ENCODE measurements at regions not wholly inside any gene's neighbourhood (a gene's known extent, or its start where the extent isn't known, plus 50 kb on each side); places are given as distances from the start of the nearest gene placed in this dataset.

GRCh38 chr4:114306946-114307345 is 291.7 kb upstream of the UGT8 start:
- H3K27me3 ChIP-seq = no peaks in the 10 kb centered on the region
- no peak overlapping the region for H3K27ac ChIP-seq
- no peaks in the 10 kb centered on the region for H3K9me3 ChIP-seq
- DNase-seq (no peak), ATAC-seq (no peak)
- in situ Hi-C loops (cut with MboI; ENCODE audit: low sequenced_read_pairs in 4 of 4) (no loop called here), intact Hi-C loops (cut with DNase I; ENCODE audit: low total_unique reads) (no loop called here)
- no peaks in the 10 kb centered on the region for H3K4me1 ChIP-seq
- no peaks in the 10 kb centered on the region for H3K36me3 ChIP-seq
- TF ChIP-seq POLR2A (IDR thresholded peaks at IDR 0.05) = no peak
- TF ChIP-seq, protein P1, sequence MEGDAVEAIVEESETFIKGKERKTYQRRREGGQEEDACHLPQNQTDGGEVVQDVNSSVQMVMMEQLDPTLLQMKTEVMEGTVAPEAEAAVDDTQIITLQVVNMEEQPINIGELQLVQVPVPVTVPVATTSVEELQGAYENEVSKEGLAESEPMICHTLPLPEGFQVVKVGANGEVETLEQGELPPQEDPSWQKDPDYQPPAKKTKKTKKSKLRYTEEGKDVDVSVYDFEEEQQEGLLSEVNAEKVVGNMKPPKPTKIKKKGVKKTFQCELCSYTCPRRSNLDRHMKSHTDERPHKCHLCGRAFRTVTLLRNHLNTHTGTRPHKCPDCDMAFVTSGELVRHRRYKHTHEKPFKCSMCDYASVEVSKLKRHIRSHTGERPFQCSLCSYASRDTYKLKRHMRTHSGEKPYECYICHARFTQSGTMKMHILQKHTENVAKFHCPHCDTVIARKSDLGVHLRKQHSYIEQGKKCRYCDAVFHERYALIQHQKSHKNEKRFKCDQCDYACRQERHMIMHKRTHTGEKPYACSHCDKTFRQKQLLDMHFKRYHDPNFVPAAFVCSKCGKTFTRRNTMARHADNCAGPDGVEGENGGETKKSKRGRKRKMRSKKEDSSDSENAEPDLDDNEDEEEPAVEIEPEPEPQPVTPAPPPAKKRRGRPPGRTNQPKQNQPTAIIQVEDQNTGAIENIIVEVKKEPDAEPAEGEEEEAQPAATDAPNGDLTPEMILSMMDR (IDR thresholded peaks at IDR 0.05 in 4 of 5, conservative IDR thresholded peaks at IDR 0.05 in 1 of 5) = no peak
- H3K4me3 ChIP-seq = no peak overlapping the region

- no peaks in the 10 kb centered on the region for H3K27me3 ChIP-seq
- intact Hi-C loops (cut with DNase I; ENCODE audit: low total_unique reads) = no loop called here
- H3K4me1 ChIP-seq = no peaks in the 10 kb centered on the region
- H3K27ac ChIP-seq = no peak overlapping the region
- DNase-seq (no peak), ATAC-seq (no peak)
- in situ Hi-C loops (cut with MboI; ENCODE audit: low sequenced_read_pairs in 4 of 4) = no loop called here
- H3K9me3 ChIP-seq = no peaks in the 10 kb centered on the region
- no peak overlapping the region for H3K4me3 ChIP-seq
- no peaks in the 10 kb centered on the region for H3K36me3 ChIP-seq
- no peak for TF ChIP-seq POLR2A (IDR thresholded peaks at IDR 0.05)
- TF ChIP-seq, protein P1 (IDR thresholded peaks at IDR 0.05 in 4 of 5, conservative IDR thresholded peaks at IDR 0.05 in 1 of 5) = no peak
Measured at GRCh38 chr4:114310296-114310925, 288.2 kb upstream of the UGT8 start.

GRCh38 chr4:114311787-114312186 is 286.8 kb upstream of the UGT8 start:
- Histone ChIP-seq H3K4me3 (no peak overlapping the region), H3K9me3 (no peaks in the 10 kb centered on the region), H3K36me3 (no peaks in the 10 kb centered on the region), H3K27me3 (no peaks in the 10 kb centered on the region), H3K4me1 (no peaks in the 10 kb centered on the region), H3K27ac (no peak overlapping the region)
- DNase-seq (no peak), ATAC-seq (no peak)
- intact Hi-C loops (cut with DNase I; ENCODE audit: low total_unique reads) (no loop called here), in situ Hi-C loops (cut with MboI; ENCODE audit: low sequenced_read_pairs in 4 of 4) (no loop called here)
- TF ChIP-seq, protein P1 (IDR thresholded peaks at IDR 0.05 in 4 of 5, conservative IDR thresholded peaks at IDR 0.05 in 1 of 5) = no peak
- no peak for TF ChIP-seq POLR2A (IDR thresholded peaks at IDR 0.05)

- TF ChIP-seq, protein P1 (IDR thresholded peaks at IDR 0.05 in 4 of 5, conservative IDR thresholded peaks at IDR 0.05 in 1 of 5) = no peak
- TF ChIP-seq POLR2A (IDR thresholded peaks at IDR 0.05) = no peak
- no peak for ATAC-seq
- Histone ChIP-seq H3K4me1 (no peaks in the 10 kb centered on the region), H3K27me3 (no peaks in the 10 kb centered on the region), H3K27ac (no peak overlapping the region), H3K9me3 (no peaks in the 10 kb centered on the region), H3K4me3 (no peak overlapping the region), H3K36me3 (no peaks in the 10 kb centered on the region)
- intact Hi-C loops (cut with DNase I; ENCODE audit: low total_unique reads) (no loop called here), in situ Hi-C loops (cut with MboI; ENCODE audit: low sequenced_read_pairs in 4 of 4) (no loop called here)
- DNase-seq = no peak
Measured at GRCh38 chr4:114312338-114312737, 286.3 kb upstream of the UGT8 start.

GRCh38 chr4:114316789-114317188 is 281.8 kb upstream of the UGT8 start:
- no peaks in the 10 kb centered on the region for H3K27me3 ChIP-seq
- no peak overlapping the region for H3K4me3 ChIP-seq
- in situ Hi-C loops (cut with MboI; ENCODE audit: low sequenced_read_pairs in 4 of 4) (no loop called here), intact Hi-C loops (cut with DNase I; ENCODE audit: low total_unique reads) (no loop called here)
- no peaks in the 10 kb centered on the region for H3K36me3 ChIP-seq
- TF ChIP-seq POLR2A (IDR thresholded peaks at IDR 0.05) = no peak
- TF ChIP-seq, protein P1 (IDR thresholded peaks at IDR 0.05 in 4 of 5, conservative IDR thresholded peaks at IDR 0.05 in 1 of 5) = no peak
- H3K9me3 ChIP-seq = no peaks in the 10 kb centered on the region
- DNase-seq (no peak), ATAC-seq (no peak)
- no peak overlapping the region for H3K27ac ChIP-seq
- no peaks in the 10 kb centered on the region for H3K4me1 ChIP-seq

Measured in gastrocnemius medialis (tissue), 4 donors.